HG02678 (cell line): ENCODE measurements at regions not wholly inside any gene's neighbourhood (a gene's known extent, or its start where the extent isn't known, plus 50 kb on each side); places are given as distances from the start of the nearest gene placed in this dataset.
"Not testable (repeated sequence)": the region's sequence is repeated elsewhere in the genome, so short reads cannot be mapped to it uniquely, and the experiment has no call there.

Experiments
- ATAC-seq: cut with Tn5 transposase; IDR thresholded peaks from one replicate; pipeline ENCODE4 v1.9.1; 2021; ENCODE audit warnings: mild to moderate bottlenecking, moderate library complexity; ENCODE audit not compliant: unreplicated experiment

GRCh38 chr5:89584339-89584956, 701.5 kb upstream of the MEF2C start:
- ATAC-seq, result no peak

- ATAC-seq, result no peak
Measured at GRCh38 chr5:89583534-89583933, 700.5 kb upstream of the MEF2C start.

- no peak for ATAC-seq
Measured at GRCh38 chr5:89582768-89583339, 699.9 kb upstream of the MEF2C start.

GRCh38 chr5:89580976-89581375, 698.0 kb upstream of the MEF2C start:
- ATAC-seq, result no peak

GRCh38 chr5:89575319-89575718, 692.3 kb upstream of the MEF2C start:
- no peak for ATAC-seq

- no peak for ATAC-seq
Measured at GRCh38 chr5:89573345-89573744, 690.4 kb upstream of the MEF2C start.

- ATAC-seq, result no peak
Measured at GRCh38 chr5:89572696-89573095, 689.7 kb upstream of the MEF2C start.

GRCh38 chr5:89570557-89570956, 687.6 kb upstream of the MEF2C start:
- ATAC-seq, result no peak

- no peak for ATAC-seq
Measured at GRCh38 chr5:89566340-89566739, 683.4 kb upstream of the MEF2C start.

- no peak for ATAC-seq
Measured at GRCh38 chr5:89560696-89561095, 677.7 kb upstream of the MEF2C start.

- no peak for ATAC-seq
Measured at GRCh38 chr5:89556215-89556913, 673.4 kb upstream of the MEF2C start.

GRCh38 chr5:89546657-89547056, 663.7 kb upstream of the MEF2C start:
- ATAC-seq, result no peak

GRCh38 chr5:89545626-89546025, 662.6 kb upstream of the MEF2C start:
- ATAC-seq, result no peak

GRCh38 chr5:89545076-89545475, 662.1 kb upstream of the MEF2C start:
- no peak for ATAC-seq

- ATAC-seq, result no peak
Measured at GRCh38 chr5:89542736-89543135, 659.8 kb upstream of the MEF2C start.

- ATAC-seq, result no peak
Measured at GRCh38 chr5:89537800-89538199, 654.8 kb upstream of the MEF2C start.

GRCh38 chr5:89536020-89536419, 653.0 kb upstream of the MEF2C start:
- no peak for ATAC-seq

- ATAC-seq, result no peak
Measured at GRCh38 chr5:89535411-89535810, 652.4 kb upstream of the MEF2C start.

- ATAC-seq, result no peak
Measured at GRCh38 chr5:89534331-89534730, 651.3 kb upstream of the MEF2C start.

- no peak for ATAC-seq
Measured at GRCh38 chr5:89524785-89525184, 641.8 kb upstream of the MEF2C start.

- not testable (repeated sequence) for ATAC-seq
Measured at GRCh38 chr5:89523867-89524266, 640.9 kb upstream of the MEF2C start.

GRCh38 chr5:89520771-89521170, 637.8 kb upstream of the MEF2C start:
- no peak for ATAC-seq
